Ovary (tissue), 3 donors: ENCODE measurements at regions not wholly inside any gene's neighbourhood (a gene's known extent, or its start where the extent isn't known, plus 50 kb on each side); places are given as distances from the start of the nearest gene placed in this dataset.

Experiments
- EP300 ChIP-seq: sonication (generic); formaldehyde crosslinking; IDR thresholded peaks from one replicate; pipeline ENCODE4 v1.6.1; 2017; ENCODE audit warnings: antibody characterized with exemption
- POLR2A ChIP-seq: fragments of 450-650 bp; IDR thresholded peaks from one replicate; pipeline ENCODE4 v1.6.1; 2017; ENCODE audit warnings: antibody characterized with exemption, mild to moderate bottlenecking, moderate library complexity
- TF ChIP-seq, protein P1 (sequence below), 3 donors: fragments of 450-650 bp in 2 of 3; fragments of 200-600 bp in 1 of 3; IDR thresholded peaks; one replicate each; pipeline versions ENCODE4 v1.5.1 to v1.8.0; 2016 to 2022; ENCODE audit warnings: antibody characterized with exemption in 3 of 3, mild to moderate bottlenecking in 1 of 3
- donor health status: DM: no; HTN: no; CAD: no.

- TF ChIP-seq, protein P1, sequence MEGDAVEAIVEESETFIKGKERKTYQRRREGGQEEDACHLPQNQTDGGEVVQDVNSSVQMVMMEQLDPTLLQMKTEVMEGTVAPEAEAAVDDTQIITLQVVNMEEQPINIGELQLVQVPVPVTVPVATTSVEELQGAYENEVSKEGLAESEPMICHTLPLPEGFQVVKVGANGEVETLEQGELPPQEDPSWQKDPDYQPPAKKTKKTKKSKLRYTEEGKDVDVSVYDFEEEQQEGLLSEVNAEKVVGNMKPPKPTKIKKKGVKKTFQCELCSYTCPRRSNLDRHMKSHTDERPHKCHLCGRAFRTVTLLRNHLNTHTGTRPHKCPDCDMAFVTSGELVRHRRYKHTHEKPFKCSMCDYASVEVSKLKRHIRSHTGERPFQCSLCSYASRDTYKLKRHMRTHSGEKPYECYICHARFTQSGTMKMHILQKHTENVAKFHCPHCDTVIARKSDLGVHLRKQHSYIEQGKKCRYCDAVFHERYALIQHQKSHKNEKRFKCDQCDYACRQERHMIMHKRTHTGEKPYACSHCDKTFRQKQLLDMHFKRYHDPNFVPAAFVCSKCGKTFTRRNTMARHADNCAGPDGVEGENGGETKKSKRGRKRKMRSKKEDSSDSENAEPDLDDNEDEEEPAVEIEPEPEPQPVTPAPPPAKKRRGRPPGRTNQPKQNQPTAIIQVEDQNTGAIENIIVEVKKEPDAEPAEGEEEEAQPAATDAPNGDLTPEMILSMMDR (IDR thresholded peaks at IDR 0.05): no peak
- TF ChIP-seq EP300 (no peak), POLR2A (no peak)
These were observed 1539.6 kb downstream of the BRINP3 start for GRCh38 chr1:188937965-188938551.
